ENCODE measurements at regions not wholly inside any gene's neighbourhood (a gene's known extent, or its start where the extent isn't known, plus 50 kb on each side); places are given as distances from the start of the nearest gene placed in this dataset.

GRCh38 chr4:125382995-125383394 lies 68.2 kb downstream of the FAT4 start:
- no peak overlapping the region for H3K27ac ChIP-seq (ENCODE audit: insufficient read depth, low read depth, low read length)

GRCh38 chr4:125387770-125388169 lies 73.0 kb downstream of the FAT4 start:
- Histone ChIP-seq H3K9ac (replicated peaks; ENCODE audit: extremely low read depth, insufficient read depth, low read length) (no peak overlapping the region), H3K27me3 (ENCODE audit: control insufficient read depth in 2 of 2, insufficient read depth in 2 of 2, low read length in 2 of 2) (no peaks in the 10 kb centered on the region), H3K9me1 (replicated peaks; ENCODE audit: control insufficient read depth, extremely low read depth, insufficient read depth, low read length) (no peaks in the 10 kb centered on the region), H3K4me1 (ENCODE audit: control insufficient read depth, extremely low read depth, insufficient read depth, low read length) (peaks cover 37% of the 10 kb centered on the region), H3K4me3 (replicated peaks in 1 of 3; ENCODE audit: insufficient read depth in 1 of 3, low read depth in 1 of 3, low read length in 3 of 3) (no peak overlapping the region), H3K27ac (ENCODE audit: insufficient read depth, low read depth, low read length) (no peak overlapping the region), H3K36me3 (ENCODE audit: control insufficient read depth in 2 of 2, extremely low read depth in 1 of 2, insufficient read depth in 2 of 2, low read length in 2 of 2) (no peaks in the 10 kb centered on the region), H4K20me1 (replicated peaks; ENCODE audit: control insufficient read depth, extremely low read depth, insufficient read depth, low read length) (no peaks in the 10 kb centered on the region), H2AFZ (ENCODE audit: low read depth, low read length) (no peak overlapping the region), H3K9me3 (replicated peaks; ENCODE audit: control insufficient read depth, insufficient read depth, low read length) (no peaks in the 10 kb centered on the region), H3K4me2 (ENCODE audit: insufficient read depth, low read length) (no peak overlapping the region), H3K79me2 (ENCODE audit: control insufficient read depth, insufficient read depth, low read length) (peaks cover 3% of the 10 kb centered on the region)
- FAIRE-seq, result no peak
- ChIA-PET POLR2A (no interaction called here), CTCF (no interaction called here)
- TF ChIP-seq GATA2 (IDR thresholded peaks at IDR 0.05; ENCODE audit: insufficient read depth, insufficient read length, low read depth, low read length), result no peak
- DNase-seq (ENCODE audit: low read depth, low spot score), result no peak
- BruUV-seq (replicated peaks), result no TSS peak
- intact Hi-C loops (cut with micrococcal nuclease) (loop anchor here (2.0 to 5.0 kb wide), 3 partner anchors 73 to 133 kb away; partner anchors contain the start of gene FAT4), dilution Hi-C loops (cut with MboI; ENCODE audit: extremely low pct_ligation_motif_present, low sequenced_read_pairs) (no loop called here)

More at GRCh38 chr4:125382995-125383394, 68.2 kb downstream of the FAT4 start:
- Histone ChIP-seq H2AFZ (ENCODE audit: low read depth, low read length) (no peak overlapping the region), H4K20me1 (replicated peaks; ENCODE audit: control insufficient read depth, extremely low read depth, insufficient read depth, low read length) (no peaks in the 10 kb centered on the region), H3K4me2 (ENCODE audit: insufficient read depth, low read length) (no peak overlapping the region), H3K27me3 (ENCODE audit: control insufficient read depth in 2 of 2, insufficient read depth in 2 of 2, low read length in 2 of 2) (no peaks in the 10 kb centered on the region), H3K9ac (replicated peaks; ENCODE audit: extremely low read depth, insufficient read depth, low read length) (no peak overlapping the region), H3K4me1 (ENCODE audit: control insufficient read depth, extremely low read depth, insufficient read depth, low read length) (peaks cover 13% of the 10 kb centered on the region), H3K79me2 (ENCODE audit: control insufficient read depth, insufficient read depth, low read length) (no peaks in the 10 kb centered on the region), H3K4me3 (replicated peaks in 1 of 3; ENCODE audit: insufficient read depth in 1 of 3, low read depth in 1 of 3, low read length in 3 of 3) (no peak overlapping the region), H3K9me3 (replicated peaks; ENCODE audit: control insufficient read depth, insufficient read depth, low read length) (no peaks in the 10 kb centered on the region), H3K9me1 (replicated peaks; ENCODE audit: control insufficient read depth, extremely low read depth, insufficient read depth, low read length) (no peaks in the 10 kb centered on the region), H3K36me3 (ENCODE audit: control insufficient read depth in 2 of 2, extremely low read depth in 1 of 2, insufficient read depth in 2 of 2, low read length in 2 of 2) (no peaks in the 10 kb centered on the region)
- no TSS peak for BruUV-seq (replicated peaks)
- CTCF ChIA-PET, result interaction anchor here (0.7 to 3.2 kb wide), 9 partner anchors 11 to 368 kb away, joined by 3 to 11 read pairs (median 5); no protein-coding TSS in a partner anchor
- dilution Hi-C loops (cut with MboI; ENCODE audit: extremely low pct_ligation_motif_present, low sequenced_read_pairs) (no loop called here), intact Hi-C loops (cut with micrococcal nuclease) (no loop called here)
- POLR2A ChIA-PET, result no interaction called here
- DNase-seq (ENCODE audit: low read depth, low spot score) (peak; percentile 76), FAIRE-seq (peak; percentile 77)
- TF ChIP-seq GATA2 (IDR thresholded peaks at IDR 0.05; ENCODE audit: insufficient read depth, insufficient read length, low read depth, low read length) (peak; percentile 54), FOS (IDR thresholded peaks at IDR 0.05; ENCODE audit: borderline replicate concordance, insufficient read depth, low read length) (no peak), MYC (IDR thresholded peaks at IDR 0.05; ENCODE audit: low read depth, low read length) (no peak)
